Kidney glomerular epithelial cell (primary cell): ENCODE measurements at regions not wholly inside any gene's neighbourhood (a gene's known extent, or its start where the extent isn't known, plus 50 kb on each side); places are given as distances from the start of the nearest gene placed in this dataset.

ENCODE experiments used
- DNase-seq: peaks from one replicate; lab custom pipeline; 2025; lab: John Stamatoyannopoulos, UW

DNA sequence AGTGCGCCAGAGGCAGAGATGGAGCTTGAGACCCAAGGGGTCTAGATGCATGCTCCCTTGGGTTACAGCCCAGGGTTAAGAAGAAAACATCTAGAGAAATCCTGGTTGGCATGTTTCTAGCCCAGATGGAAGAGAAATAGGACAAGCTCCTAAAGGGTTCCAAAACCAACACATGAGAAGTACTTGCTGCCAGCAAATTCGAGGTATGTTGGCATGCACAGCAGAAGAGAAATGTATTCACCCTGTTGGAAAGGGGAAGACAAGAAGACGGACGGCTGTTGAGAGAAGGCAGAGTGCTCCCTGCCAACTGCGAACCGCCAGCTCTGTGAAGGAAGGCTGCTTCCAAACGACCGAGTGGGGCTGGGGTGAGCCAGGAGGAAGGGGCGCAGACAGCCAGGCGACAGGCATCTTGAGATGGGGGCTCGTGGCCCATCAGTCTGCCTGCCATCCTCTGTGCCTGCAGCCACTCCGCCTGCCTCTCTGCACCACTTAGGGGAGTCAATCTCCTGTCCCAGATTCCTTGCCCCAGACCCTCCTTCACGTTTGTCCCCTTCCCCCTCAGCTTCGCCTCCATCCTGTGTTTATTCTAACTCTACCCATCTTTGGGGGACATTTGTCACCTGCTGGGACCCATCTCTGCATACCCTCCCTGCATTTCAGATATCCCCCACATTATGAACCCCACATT, 249.2 kb downstream of the CDC5L start:
- no peak for DNase-seq

DNA sequence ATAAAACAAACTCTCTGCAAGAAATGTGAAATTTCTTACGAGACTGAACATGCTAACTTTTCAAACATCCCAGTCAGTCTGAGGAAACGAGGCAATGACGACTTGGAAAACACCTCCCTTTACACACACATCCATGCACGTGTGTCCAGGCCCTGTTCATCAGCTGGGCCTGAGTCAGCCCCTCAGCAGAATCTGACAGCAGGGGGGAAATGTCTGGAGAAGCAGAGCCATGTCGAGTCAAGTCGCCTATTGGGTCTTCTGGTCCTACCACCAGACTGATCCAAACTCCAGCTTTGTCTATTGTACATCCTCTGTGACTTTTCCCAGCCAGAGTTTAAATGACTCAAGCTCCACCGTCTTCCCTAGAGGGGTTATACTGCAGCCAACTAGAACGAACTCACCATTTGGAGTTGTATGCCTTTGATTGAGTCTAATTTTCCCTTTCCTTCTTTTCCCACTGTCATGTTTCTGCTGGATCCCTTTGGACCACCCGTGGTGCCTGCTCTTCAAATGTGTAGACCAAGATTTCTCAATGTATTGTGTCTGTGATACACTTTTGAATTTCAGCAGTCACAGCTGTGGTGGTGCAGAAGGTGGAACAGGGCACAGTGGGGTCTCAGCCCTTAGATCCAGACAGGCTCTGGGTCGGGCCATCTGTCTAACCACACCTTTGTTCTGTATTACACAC, 254.0 kb downstream of the CDC5L start:
- no peak for DNase-seq

DNA sequence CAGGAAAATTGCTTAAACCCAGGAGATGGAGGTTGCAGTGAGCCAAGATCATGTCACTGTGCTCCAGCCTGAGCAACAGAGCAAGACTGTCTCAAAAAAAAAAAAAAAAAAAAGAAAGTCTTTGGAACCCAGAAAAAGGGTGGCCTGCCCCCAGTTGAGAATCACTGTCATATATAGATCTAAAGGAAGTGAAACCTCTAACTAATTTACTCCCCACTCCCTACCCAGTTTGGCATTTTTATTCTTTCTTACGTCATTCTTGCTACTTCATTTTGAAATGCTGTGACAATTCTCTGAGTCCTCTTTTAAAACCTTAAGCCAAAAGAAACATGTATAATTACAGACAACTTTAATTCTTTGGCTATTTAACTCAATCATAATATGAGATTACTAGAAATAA, 254.8 kb downstream of the CDC5L start:
- no peak for DNase-seq

DNA sequence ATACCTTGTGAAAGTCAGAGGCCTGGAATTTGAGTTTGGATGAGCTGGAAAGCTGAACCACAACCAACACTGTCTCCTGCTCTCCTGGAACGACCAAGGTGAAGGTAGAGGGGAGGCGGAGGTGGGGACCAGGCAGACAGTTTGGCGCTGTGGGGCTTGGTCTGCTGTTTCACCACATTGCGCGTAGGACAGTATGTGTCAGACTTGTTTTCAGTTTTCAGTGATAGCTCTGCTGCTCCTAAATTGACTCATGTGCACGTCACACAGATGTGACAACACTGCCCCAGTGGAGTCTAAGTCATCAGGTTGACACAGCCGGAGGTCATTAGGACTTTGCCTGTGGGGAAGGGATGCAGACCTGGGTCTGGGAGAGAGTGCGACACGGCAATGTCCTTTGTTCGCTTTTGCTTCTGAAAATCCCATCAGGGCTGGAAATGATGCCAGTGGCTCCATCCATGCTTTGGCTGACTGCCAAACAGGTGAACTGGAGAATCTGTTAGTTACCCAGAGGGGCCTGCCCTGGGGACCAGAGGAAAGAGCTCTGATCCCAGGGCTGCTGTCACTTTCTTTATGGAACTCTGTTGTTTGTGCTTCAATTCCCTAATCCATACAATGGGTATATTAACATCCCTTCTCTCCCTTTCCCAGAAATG, 255.5 kb downstream of the CDC5L start:
- no peak for DNase-seq

DNA sequence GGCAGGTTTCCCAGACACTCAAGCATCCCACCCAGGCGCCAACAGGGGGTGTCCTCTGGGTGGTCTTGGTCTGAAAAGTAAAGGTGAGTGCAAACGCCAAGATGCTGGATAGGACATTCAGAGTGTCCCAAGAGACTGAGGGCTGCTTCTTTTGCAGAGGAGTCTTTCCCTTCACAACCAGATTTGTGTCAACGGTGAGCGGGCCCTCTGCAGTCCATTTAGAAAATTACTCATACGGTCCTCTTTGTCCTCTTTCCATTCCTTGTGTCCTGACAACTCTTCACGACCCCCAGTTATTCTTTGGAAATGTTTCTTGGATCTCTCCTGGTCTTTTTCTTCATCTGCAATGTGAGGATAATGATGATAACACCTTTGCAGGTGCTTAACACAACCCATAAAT, 257.8 kb downstream of the CDC5L start:
- no peak for DNase-seq

DNA sequence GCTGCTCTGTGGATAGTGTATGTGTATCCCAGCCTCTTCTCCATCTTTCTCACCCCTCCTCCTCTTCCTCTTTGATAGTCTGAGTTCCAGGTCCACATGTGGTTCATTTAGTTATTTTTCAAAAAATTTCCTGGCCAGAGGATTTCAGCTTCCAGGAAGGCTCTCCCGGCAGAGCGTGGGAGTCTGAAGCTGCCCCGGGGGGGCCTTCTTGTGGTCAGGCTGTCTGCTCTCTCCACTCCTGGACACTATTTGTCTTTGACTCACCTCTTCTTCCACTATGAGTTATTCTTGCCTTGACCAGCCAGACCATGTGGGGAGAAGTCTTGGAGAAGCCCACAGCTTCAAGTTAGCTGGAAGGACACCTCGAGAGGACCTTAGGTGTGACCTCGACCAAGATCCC, 258.8 kb downstream of the CDC5L start:
- no peak for DNase-seq

DNA sequence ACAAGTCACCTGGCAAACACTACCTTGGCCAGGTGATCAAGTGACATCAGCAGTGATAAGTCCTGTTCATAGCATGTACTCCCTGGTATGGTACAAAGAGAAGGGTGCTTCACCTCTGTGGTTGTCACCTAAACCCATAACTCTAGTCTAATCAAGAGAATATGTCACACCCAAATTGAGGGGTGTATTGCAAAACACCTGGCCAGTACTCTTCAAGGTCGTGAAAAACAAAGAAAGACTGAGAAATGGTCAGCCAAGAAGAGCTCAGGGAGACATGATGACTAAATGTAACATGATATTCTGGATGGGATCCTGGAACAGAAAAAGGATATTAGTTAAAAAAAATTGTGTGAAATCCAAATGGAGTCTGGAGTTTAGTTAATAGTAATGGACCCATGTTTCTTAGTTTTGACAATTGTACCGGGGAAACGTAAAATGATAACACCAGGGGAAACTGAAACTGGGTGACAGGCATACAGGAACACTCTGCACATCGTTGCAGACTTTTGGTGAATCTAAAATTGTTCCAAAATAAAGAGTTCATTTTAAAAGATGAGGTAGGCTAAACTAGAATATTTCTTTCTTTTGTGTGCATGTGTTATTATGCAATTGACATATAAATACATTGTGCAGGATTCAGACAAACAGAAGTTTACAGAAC, 262.0 kb downstream of the CDC5L start:
- no peak for DNase-seq

DNA sequence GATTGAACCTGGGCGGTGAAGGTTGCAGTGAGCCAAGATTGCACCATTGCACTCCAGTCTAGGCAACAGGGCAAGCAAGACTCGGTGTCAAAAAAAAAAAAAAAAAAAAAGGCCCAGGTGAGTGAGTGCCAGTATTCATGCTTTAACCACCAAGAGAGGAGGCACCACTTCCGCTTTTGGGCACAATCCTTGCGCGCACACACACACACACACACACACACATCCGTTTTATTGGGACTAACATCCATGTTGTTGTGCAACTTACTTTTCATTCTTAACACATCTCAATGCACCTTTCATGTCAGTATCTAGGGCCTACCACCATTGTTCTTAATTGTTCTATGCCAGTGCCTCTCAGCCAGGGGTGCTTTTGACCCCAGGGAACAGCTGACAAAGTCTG, 263.0 kb downstream of the CDC5L start:
- no peak for DNase-seq

DNA sequence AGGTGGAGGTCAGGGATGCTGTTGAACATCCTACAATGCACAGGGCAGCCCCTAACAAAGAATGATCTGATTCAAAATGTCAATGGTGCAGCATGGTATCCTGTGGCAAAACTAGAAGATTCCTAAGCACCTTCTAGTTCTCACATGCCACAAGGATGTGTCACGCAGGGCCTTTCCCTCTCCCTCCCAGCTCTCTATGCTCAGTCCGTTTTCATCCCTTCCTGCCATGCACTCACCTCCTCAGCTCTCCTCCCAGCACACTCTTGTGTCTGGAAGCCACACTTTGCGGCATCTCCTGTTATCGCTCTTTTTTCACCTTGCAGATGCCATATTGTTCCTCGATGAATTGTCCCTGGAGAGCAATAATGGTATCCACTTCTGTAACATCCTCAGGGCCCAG, 263.4 kb downstream of the CDC5L start:
- DNase-seq: peak; percentile 47

DNA sequence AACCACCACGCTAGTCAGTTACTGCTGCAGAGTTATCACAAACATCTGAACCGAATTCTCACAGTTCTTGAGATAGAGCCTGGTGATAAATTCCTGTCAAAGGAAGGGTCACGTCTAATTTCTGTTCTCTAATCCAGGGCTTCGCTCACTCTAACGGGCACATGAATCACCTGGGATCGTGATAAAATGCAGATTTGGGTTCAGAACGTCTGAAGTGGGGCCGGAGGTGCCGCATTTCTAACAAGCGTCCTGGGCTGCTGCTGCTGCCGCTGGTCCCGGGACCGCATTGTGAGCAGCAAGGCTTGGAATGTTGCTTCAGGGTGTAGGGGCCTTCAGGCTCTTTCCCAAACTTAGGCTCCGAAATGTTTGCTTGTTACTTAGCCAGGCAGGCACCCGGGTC, 264.1 kb downstream of the CDC5L start:
- DNase-seq: no peak

DNA sequence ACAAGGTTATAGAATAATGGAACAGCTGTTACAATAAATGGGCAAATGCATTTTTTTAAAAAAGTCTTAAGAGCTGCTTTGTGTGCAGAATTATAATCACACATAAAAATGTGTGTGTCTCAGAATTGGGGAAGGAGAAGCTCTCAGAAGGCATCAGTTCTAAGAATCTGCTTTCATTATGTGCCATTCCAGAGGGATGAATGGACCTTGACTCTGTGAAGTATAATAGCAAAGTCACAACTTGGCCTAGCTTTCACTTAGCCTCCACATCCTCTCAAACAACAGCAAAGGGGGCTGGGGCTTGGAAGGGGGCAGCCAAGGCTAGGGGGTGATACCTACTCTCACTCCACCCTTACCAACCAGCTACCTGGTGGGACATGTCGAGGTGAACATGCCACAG, 265.0 kb downstream of the CDC5L start:
- no peak for DNase-seq

DNA sequence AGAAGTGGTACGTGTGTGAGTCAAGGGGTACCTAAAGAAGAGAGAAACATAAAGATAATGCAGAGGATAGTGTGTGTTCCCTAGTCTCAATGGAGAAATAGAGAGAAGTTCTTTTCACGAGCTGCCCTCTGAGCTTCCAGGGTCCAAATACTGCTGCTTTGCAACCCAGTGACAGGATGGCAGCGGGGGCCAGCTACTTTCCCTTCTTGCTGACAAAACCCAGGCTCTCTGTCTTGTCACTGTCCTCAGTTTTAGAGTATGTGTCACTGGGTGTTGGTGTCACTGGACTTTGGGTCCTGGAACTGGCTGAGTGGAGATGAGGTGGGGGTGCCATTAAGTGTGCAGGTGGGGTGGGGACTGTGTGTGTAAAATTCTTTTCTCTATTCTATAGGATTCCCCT, 265.6 kb downstream of the CDC5L start:
- no peak for DNase-seq

DNA sequence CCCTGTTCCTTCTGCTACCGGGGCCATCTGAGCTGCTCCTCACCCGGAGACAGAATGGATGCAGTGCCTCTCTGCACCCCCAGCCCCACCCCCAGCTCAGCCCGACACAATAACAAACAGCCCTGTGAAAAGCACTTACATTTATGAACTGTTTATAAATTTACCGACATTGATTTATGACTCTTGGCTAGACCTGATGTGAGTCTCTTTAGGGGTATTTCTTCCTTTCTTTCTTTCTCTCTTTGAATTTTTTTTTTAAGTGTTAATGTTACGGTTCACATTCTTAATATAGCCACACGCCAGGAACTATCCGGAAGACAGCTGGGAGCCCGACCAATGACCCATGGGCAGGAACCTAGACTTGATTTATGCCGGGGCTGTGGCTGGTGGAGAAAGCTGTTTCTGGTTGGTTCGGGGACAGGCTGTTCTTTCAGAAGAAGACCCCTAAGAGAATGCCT, 266.3 kb downstream of the CDC5L start:
- DNase-seq: peak; percentile 45

DNA sequence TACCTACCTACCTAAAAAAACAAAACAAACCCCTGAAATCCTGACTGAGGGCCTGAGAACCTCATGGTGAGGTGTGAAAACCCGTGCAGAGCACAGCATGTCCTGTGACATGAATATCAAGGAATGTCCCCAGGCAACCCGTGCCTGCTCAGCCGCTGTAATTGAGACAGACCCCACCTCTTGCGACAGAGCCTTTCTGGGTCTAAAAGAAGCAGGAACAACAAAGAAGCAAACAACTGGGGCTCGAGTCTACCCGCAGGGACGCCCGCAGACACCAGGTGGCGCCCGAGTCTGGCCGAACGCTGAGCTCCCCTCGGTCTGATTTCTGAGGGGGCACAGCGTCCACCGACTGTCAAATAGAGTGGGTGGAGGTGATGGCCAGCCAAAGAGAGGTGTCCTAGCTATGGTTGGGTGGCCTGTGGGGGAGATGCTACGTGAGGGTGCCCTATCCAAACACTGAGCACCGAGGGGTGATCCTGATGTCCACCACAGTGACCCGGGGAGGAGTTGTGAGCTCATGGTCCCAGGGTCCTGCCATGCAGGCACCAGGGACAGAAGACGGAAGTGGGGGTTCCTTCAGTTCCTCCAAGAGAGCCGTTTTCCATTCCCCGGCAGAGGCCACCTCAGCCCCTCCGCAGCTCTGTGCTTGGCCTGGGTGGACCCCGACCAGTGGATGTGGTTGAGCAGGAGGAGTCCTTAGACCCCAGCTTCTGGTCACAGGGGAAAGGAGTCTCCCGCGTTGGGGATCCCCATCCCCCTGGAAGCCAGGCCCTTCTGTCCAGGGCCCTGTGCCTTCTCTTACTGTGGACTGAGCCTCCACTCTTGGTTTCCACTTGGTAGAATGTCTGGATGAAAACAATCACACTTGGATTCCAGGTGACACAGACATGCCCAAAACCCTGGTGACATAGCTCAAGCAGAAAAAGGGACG, 268.2 kb downstream of the CDC5L start:
- DNase-seq: peak; percentile 19

DNA sequence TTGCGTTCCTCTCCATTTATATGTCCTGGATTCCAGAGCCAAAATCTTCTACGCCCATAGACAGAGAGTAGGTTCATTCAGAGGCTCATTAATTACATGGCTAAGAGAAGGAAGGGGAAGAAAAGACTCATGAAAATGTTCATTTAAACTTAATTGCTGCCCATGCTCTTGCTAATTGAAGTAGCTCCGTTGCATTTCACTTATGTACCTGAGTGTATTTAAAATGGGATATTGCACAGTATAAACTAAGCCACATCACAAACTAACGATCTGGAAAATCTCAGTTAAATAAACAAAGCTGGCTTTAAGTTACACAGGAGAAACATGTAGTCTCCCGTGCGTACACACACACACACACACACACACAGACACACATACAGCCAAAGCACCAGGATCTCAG, 269.2 kb downstream of the CDC5L start:
- DNase-seq: no peak

DNA sequence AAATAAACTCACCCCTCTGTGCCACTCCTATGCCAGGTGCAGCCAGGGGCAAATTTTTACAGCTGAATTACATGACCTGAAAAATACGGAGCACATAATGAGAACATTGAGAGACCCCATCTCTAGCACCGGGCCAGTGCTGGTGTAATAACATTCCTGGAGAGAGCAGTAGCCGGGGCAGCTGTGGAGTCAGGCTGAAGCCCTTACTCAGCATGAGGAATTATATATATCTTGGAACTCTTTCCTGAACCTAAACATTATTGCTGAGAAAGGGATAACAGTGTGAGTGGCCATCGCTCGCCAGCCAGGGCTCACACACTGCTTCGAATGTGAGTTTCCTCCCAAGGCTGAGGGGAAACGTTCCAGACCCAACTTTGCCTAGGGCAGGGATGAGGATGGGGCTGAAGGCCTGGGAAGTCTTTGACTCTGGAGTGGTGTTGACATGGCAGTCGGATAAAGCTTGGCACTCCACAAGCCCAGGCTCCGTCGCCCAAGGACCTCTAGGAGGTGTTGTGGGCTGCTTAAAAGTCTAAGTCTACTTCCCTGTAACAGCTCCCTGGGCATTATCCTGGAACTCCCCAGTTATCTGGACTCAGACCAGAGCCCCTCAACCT, 269.8 kb downstream of the CDC5L start:
- DNase-seq: no peak

DNA sequence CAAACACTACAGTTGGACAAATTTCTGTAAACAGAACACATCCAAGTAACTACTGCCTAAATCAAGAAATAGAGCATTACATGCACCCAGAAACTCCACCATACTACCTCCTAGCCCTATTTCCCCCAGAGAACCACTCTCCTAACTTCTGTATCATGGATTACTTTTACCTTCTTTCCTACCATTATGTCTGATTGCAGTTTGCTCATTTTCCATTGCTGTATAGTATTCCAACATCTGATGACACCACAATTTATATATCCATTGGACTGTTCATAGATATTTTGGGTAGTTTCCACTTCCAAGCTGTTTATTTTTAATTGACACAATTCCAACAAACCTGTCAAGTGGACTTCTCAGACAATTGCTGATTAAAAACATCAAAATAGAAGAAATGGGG, 271.1 kb downstream of the CDC5L start:
- no peak for DNase-seq

DNA sequence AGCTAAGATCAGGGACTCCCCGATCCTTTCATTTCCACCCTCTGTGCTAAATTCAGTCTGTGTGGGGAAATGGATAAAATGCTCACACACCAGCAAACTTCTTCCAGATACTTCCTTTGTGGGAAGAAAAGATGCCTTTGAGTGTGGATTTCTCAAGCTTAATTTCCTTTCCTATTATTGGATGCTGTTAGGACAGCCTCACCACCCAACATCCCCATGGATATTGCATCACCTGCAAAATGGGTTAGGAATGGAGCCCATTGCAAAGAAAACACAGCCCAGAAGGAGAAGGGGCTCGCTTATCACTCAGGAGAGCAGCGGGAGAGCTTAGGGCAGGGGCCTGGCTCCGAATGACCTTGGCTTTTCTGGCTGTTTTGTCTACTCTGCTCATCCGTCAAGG, 272.2 kb downstream of the CDC5L start:
- no peak for DNase-seq

DNA sequence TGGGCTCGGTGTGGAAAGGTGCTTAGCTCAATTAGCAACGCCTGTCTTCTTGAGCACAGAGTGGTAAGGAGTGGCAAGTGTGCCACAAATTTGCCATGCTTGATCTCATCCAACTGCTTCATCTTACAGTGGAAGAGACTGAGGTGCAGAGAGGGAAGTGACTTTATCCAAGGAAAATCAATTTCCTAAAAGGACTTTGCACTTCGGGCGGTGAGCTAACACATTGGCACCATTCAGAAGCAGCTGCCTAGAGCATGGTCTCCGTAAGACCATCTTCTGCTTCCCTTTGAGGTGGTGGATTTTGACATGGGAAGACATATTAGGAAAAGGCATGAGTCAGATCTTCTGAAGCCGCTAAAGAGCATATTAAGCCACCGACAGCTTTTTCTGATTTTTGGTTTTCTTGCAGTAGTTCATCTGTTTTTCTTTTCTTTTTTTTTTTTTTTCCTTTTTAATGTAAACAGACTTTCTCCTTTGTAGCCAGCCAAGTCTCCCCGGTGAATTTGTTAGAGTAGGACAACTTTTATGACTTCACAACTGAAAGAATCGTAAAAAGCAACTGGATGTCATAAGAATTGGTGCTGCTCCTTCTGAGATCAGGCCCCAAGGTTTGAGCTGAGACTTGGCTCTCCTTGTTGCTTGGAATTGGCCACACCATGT, 273.2 kb downstream of the CDC5L start:
- no peak for DNase-seq

DNA sequence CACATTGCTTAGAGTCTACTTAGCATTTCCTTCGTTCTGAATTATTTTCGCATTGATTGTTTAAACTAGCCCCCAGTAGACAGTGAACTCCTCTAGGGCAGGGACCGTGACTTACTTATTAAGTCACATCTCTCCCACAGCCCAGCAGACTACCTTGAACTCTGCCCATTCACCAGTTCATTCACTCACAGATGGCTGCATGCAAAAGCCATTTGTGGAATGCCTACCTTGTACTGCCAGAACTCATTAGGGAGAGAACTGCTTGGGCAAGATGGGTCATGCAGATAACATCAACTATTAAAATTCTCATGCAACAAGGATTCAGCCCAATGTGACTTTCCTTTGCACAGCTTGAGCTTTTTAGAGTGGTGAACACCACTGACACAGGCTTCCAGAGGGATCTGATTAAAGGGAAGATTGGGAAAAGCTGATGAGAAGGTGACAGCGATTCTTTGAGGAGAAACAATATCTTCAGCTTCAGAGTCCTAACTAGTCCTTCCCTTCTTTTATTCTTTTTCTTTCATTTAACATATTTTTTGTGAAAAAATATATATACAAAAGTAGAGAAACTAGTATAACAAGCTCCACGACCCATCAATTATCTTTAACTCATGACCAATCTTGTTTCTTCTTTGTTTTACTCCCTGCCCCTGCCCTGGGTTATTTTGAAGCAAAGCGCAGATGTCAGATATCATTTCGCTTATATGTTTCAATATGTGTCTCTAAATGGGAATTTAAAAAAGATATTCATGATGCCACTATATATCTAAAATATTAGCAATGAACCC, 273.9 kb downstream of the CDC5L start:
- peak; percentile 89 for DNase-seq
